ENCODE measurements at regions not wholly inside any gene's neighbourhood (a gene's known extent, or its start where the extent isn't known, plus 50 kb on each side); places are given as distances from the start of the nearest gene placed in this dataset.

DNA sequence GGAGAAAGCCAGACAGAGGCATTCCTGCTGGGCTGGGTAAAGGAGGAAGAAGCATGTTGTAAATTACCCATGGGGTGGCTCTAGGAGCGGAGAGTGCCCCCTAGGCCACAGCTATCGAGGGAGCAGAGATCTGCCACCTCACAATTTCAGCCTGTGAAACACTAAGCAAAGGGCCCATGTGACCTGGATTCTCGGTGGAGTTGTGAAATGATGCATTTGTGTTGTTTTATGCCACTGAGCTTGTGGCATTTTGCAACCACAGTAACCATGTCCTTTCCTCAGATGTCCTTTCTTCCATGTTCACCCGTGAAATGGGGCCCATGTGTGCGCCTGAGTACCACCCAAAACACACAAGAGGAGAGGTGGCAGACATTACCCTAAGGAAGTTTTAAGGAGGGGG is 159.3 kb downstream of the SYK start:
- no peak for TF ChIP-seq POLR2A (IDR thresholded peaks at IDR 0.05; ENCODE audit: control extremely low read depth in 1 of 2, low read depth in 2 of 2, low read length in 2 of 2)
- TF ChIP-seq, protein P1, sequence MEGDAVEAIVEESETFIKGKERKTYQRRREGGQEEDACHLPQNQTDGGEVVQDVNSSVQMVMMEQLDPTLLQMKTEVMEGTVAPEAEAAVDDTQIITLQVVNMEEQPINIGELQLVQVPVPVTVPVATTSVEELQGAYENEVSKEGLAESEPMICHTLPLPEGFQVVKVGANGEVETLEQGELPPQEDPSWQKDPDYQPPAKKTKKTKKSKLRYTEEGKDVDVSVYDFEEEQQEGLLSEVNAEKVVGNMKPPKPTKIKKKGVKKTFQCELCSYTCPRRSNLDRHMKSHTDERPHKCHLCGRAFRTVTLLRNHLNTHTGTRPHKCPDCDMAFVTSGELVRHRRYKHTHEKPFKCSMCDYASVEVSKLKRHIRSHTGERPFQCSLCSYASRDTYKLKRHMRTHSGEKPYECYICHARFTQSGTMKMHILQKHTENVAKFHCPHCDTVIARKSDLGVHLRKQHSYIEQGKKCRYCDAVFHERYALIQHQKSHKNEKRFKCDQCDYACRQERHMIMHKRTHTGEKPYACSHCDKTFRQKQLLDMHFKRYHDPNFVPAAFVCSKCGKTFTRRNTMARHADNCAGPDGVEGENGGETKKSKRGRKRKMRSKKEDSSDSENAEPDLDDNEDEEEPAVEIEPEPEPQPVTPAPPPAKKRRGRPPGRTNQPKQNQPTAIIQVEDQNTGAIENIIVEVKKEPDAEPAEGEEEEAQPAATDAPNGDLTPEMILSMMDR (IDR thresholded peaks at IDR 0.05; ENCODE audit: control extremely low read depth in 1 of 3, insufficient read depth in 1 of 3, low read depth in 1 of 3, low read length in 3 of 3): no peak
- TF ChIP-seq SRF (IDR thresholded peaks at IDR 0.05; ENCODE audit: low read depth, low read length): no peak
- no peak for TF ChIP-seq POLR2AphosphoS5 (IDR thresholded peaks at IDR 0.05; ENCODE audit: low read depth, low read length)
